KMS-11 (cell line): ENCODE measurements at regions not wholly inside any gene's neighbourhood (a gene's known extent, or its start where the extent isn't known, plus 50 kb on each side); places are given as distances from the start of the nearest gene placed in this dataset.
"Not testable (repeated sequence)": the region's sequence is repeated elsewhere in the genome, so short reads cannot be mapped to it uniquely, and the experiment has no call there.

ENCODE experiments used
- H2AFZ ChIP-seq: fragments of 200-600 bp; sonication (generic); 2 replicates; pipeline ENCODE4 v1.6.1; 2016; ENCODE audit warnings: antibody characterized with exemption, mixed run types, low read depth
- H3K27ac ChIP-seq: fragments of 200-600 bp; sonication (generic); 2 replicates; pipeline ENCODE4 v1.6.1; 2016; ENCODE audit warnings: mild to moderate bottlenecking, mixed run types
- H3K27me3 ChIP-seq: fragments of 200-600 bp; sonication (generic); 2 replicates; pipeline ENCODE4 v1.6.1; 2017; ENCODE audit warnings: mild to moderate bottlenecking, low read depth, mixed run types, moderate library complexity; ENCODE audit not compliant: insufficient read depth
- H3K36me3 ChIP-seq: fragments of 200-600 bp; sonication (generic); 2 replicates; pipeline ENCODE4 v1.6.1; 2017; ENCODE audit warnings: mild to moderate bottlenecking, mixed run types; ENCODE audit not compliant: insufficient read depth
- H3K4me1 ChIP-seq: fragments of 200-600 bp; sonication (generic); 2 replicates; pipeline ENCODE4 v1.6.1; 2016; ENCODE audit warnings: mild to moderate bottlenecking, low read depth, mixed run types; ENCODE audit not compliant: poor library complexity, severe bottlenecking
- H3K4me2 ChIP-seq: fragments of 200-600 bp; sonication (generic); 2 replicates; pipeline ENCODE4 v1.7.0; 2016; ENCODE audit warnings: mild to moderate bottlenecking, mixed run types
- H3K4me3 ChIP-seq: fragments of 200-600 bp; sonication (generic); IDR thresholded peaks from 2 replicates; pipeline ENCODE4 v1.6.1; 2017; ENCODE audit warnings: low read depth, low read length, mixed read lengths; ENCODE audit not compliant: insufficient read depth
- H3K79me2 ChIP-seq: fragments of 200-600 bp; sonication (generic); 2 replicates; pipeline ENCODE4 v1.6.1; 2016; ENCODE audit warnings: low read depth, mixed run types; ENCODE audit not compliant: insufficient read depth
- H3K9ac ChIP-seq: fragments of 200-600 bp; sonication (generic); 2 replicates; pipeline ENCODE4 v1.6.1; 2016; ENCODE audit warnings: mild to moderate bottlenecking, mixed run types
- H4K20me1 ChIP-seq: fragments of 200-600 bp; sonication (generic); 2 replicates; pipeline ENCODE4 v1.6.1; 2016; ENCODE audit warnings: mild to moderate bottlenecking, mixed run types; ENCODE audit not compliant: insufficient read depth
- TF ChIP-seq, protein P1 (sequence below): fragments of 200-600 bp; sonication (generic); conservative IDR thresholded peaks from 2 replicates; pipeline ENCODE4 v1.6.1; 2017; ENCODE audit warnings: low read depth, mild to moderate bottlenecking, antibody characterized with exemption, low read length, moderate library complexity, mixed read lengths

DNA sequence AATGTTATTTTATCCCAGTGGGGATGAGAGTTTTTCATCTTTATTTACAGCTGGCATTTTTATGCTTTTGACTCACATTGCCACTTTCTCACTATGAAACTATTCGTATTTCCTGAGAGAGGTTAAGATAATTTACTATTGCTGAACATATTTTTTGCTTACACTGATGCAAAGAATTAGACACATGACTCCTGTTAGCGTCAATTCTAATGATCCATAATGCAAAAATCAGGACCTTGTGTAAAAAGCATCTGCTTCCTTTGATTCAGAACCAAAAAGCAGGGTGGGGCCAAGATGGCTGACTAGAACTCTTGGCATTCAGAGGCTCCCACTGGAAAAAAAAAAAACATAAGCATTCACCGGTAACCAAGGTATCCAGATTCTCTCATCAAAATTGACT, 464.8 kb downstream of the SEMA3D start:
- Histone ChIP-seq H3K4me2 (no peak overlapping the region), H4K20me1 (no peaks in the 10 kb centered on the region), H3K4me3 (no peak overlapping the region), H3K27ac (no peak overlapping the region), H3K9ac (no peak overlapping the region), H3K27me3 (no peaks in the 10 kb centered on the region), H2AFZ (no peak overlapping the region), H3K4me1 (no peaks in the 10 kb centered on the region), H3K36me3 (no peaks in the 10 kb centered on the region), H3K79me2 (no peaks in the 10 kb centered on the region)
- TF ChIP-seq, protein P1, sequence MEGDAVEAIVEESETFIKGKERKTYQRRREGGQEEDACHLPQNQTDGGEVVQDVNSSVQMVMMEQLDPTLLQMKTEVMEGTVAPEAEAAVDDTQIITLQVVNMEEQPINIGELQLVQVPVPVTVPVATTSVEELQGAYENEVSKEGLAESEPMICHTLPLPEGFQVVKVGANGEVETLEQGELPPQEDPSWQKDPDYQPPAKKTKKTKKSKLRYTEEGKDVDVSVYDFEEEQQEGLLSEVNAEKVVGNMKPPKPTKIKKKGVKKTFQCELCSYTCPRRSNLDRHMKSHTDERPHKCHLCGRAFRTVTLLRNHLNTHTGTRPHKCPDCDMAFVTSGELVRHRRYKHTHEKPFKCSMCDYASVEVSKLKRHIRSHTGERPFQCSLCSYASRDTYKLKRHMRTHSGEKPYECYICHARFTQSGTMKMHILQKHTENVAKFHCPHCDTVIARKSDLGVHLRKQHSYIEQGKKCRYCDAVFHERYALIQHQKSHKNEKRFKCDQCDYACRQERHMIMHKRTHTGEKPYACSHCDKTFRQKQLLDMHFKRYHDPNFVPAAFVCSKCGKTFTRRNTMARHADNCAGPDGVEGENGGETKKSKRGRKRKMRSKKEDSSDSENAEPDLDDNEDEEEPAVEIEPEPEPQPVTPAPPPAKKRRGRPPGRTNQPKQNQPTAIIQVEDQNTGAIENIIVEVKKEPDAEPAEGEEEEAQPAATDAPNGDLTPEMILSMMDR: no peak

DNA sequence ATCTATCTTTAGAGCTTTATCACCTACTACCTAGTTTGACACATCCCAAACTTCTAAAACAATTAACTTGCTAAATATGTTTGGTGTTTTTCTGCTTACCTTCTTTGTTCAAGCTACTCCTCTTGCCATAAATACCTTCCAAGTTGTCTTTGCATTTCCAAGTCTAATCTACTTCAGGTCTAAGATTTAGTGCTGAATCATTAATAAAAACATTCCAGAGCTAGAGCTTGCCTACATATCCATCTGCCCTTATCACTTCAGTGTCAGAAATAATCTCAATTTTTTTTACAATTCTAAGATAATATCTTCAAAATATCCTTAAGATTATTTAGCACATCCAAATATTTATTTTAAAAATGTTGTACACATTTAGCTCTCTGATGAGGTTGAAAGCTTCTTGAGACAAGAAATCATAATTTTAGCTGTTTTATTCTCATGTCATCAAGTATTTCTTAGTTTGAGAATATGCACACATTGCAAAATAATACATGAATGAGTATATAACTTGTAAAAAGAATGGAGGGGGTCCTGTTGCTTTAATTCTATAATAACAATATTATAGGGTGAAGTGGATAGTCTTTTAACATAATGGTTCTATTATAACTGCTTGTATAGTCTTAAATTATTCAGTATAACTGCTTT, 466.3 kb downstream of the SEMA3D start:
- Histone ChIP-seq H3K27ac (no peak overlapping the region), H3K9ac (no peak overlapping the region)

DNA sequence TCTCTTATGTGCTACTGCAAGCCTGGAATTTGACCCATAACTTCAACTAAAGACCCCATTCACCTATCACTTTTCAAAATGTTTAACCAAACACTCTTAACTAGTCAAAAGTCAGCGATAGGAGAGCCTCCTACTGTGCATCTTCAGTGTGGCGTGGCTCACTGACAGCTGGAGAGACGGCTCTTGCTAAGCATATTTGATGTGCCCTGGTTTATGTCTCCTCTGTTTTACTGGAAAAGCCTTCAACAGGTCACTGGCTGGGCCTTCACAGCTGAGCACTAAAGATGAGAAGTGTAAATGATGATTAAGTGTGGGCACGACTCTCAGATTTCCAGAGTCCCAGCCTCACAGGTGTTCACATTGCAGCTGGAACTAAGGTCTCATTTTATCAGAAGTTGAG, 472.1 kb downstream of the SEMA3D start:
- no peaks in the 10 kb centered on the region for H3K4me1 ChIP-seq
- H3K27me3 ChIP-seq: no peaks in the 10 kb centered on the region
- no peak overlapping the region for H3K4me3 ChIP-seq
- H2AFZ ChIP-seq: no peak overlapping the region
- no peak overlapping the region for H3K9ac ChIP-seq
- TF ChIP-seq, protein P1: no peak
- no peak overlapping the region for H3K4me2 ChIP-seq
- H3K79me2 ChIP-seq: no peaks in the 10 kb centered on the region
- H3K36me3 ChIP-seq: no peaks in the 10 kb centered on the region
- no peak overlapping the region for H3K27ac ChIP-seq
- no peaks in the 10 kb centered on the region for H4K20me1 ChIP-seq

More for the DNA sequence above, 466.3 kb downstream of the SEMA3D start:
- Histone ChIP-seq H3K4me2 (no peak overlapping the region), H3K79me2 (no peaks in the 10 kb centered on the region), H3K4me3 (no peak overlapping the region), H3K4me1 (no peaks in the 10 kb centered on the region), H4K20me1 (no peaks in the 10 kb centered on the region), H2AFZ (no peak overlapping the region), H3K36me3 (no peaks in the 10 kb centered on the region), H3K27me3 (no peaks in the 10 kb centered on the region)
- TF ChIP-seq, protein P1: no peak

DNA sequence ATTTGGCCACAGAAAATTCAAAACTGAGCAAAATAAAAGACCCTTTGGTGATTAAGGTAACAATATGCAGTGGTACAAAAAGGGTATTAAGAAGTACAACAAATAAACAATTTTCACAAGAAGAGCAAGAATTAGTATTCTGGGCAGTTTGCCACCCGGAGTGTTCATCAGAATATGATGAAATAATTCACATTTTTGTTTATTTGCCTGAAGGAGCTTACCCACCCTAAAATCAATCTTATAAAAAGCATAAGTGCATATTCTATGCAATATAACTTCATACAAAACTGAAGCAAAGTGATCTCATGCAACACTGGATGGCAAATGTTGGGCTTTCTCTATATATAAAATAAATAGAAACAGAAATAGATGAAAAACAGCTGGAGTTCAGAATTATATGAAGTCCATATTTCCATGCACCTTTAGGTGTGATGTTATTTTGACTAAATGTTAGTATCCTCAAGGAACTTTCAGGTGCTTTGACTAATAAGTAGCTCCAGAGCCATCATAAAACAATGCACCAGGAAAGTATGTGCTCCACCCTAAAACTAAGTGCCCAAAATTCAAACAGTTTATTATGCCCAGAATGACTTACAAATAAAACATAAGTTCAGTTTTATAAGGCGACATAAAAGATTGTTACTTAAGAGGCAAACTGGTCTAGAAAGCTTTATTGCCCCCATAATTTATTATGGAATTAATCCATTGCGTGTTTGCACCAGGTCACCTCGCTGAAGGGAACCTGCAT, 474.3 kb downstream of the SEMA3D start:
- Histone ChIP-seq H3K27ac (no peak overlapping the region), H3K4me3 (no peak overlapping the region), H3K36me3 (no peaks in the 10 kb centered on the region), H4K20me1 (no peaks in the 10 kb centered on the region), H3K79me2 (no peaks in the 10 kb centered on the region), H2AFZ (no peak overlapping the region), H3K9ac (no peak overlapping the region), H3K4me1 (no peaks in the 10 kb centered on the region), H3K4me2 (no peak overlapping the region), H3K27me3 (no peaks in the 10 kb centered on the region)
- TF ChIP-seq, protein P1: no peak

DNA sequence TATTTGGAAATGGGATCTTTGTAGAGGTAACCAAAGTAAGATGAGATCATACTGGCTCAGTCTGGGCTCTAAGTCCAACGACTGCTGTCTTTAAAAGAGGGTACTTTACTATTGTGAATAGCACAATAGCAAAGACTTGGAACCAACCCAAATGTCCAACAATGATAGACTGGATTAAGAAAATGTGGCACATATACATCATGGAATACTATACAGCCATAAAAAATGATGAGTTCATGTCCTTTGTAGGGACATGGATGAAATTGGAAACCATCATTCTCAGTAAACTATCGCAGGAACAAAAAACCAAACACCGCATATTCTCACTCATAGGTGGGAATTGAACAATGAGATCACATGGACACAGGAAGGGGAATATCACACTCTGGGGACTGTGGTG, 476.3 kb downstream of the SEMA3D start:
- not testable (repeated sequence) for H3K4me3 ChIP-seq, H2AFZ ChIP-seq, H3K27me3 ChIP-seq, H3K79me2 ChIP-seq, H4K20me1 ChIP-seq, H3K9ac ChIP-seq, H3K4me1 ChIP-seq, H3K27ac ChIP-seq, H3K36me3 ChIP-seq, H3K4me2 ChIP-seq
